ENCODE measurements at regions not wholly inside any gene's neighbourhood (a gene's known extent, or its start where the extent isn't known, plus 50 kb on each side); places are given as distances from the start of the nearest gene placed in this dataset.

GRCh38 chr4:145295547-145295946, 115.2 kb upstream of the OTUD4 start:
- TF ChIP-seq CTCF (IDR thresholded peaks at IDR 0.05; ENCODE audit: unreplicated experiment), result no peak
- no peak overlapping the region for H3K4me3 Mint-ChIP-seq (ENCODE audit: unreplicated experiment)
- no peaks in the 10 kb centered on the region for H3K36me3 Mint-ChIP-seq (ENCODE audit: low read depth, unreplicated experiment)
- H3K27me3 Mint-ChIP-seq (ENCODE audit: unreplicated experiment), result no peaks in the 10 kb centered on the region
- H3K9me3 Mint-ChIP-seq (ENCODE audit: unreplicated experiment), result no peaks in the 10 kb centered on the region
- H3K4me1 Mint-ChIP-seq (ENCODE audit: unreplicated experiment), result peaks cover 11% of the 10 kb centered on the region
- no peak for DNase-seq (ENCODE audit: low spot score)
- H3K27ac Mint-ChIP-seq (ENCODE audit: unreplicated experiment), result no peak overlapping the region

- Mint-ChIP-seq H3K27ac (ENCODE audit: unreplicated experiment) (no peak overlapping the region), H3K36me3 (ENCODE audit: low read depth, unreplicated experiment) (no peaks in the 10 kb centered on the region), H3K4me1 (ENCODE audit: unreplicated experiment) (peaks cover 11% of the 10 kb centered on the region), H3K27me3 (ENCODE audit: unreplicated experiment) (no peaks in the 10 kb centered on the region), H3K9me3 (ENCODE audit: unreplicated experiment) (no peaks in the 10 kb centered on the region), H3K4me3 (ENCODE audit: unreplicated experiment) (no peak overlapping the region)
- TF ChIP-seq CTCF (IDR thresholded peaks at IDR 0.05; ENCODE audit: unreplicated experiment), result no peak
- no peak for DNase-seq (ENCODE audit: low spot score)
Observed at GRCh38 chr4:145295122-145295521, 114.7 kb upstream of the OTUD4 start.

GRCh38 chr4:145293658-145294057, 113.3 kb upstream of the OTUD4 start:
- no peaks in the 10 kb centered on the region for H3K27me3 Mint-ChIP-seq (ENCODE audit: unreplicated experiment)
- no peaks in the 10 kb centered on the region for H3K36me3 Mint-ChIP-seq (ENCODE audit: low read depth, unreplicated experiment)
- no peak overlapping the region for H3K27ac Mint-ChIP-seq (ENCODE audit: unreplicated experiment)
- TF ChIP-seq CTCF (IDR thresholded peaks at IDR 0.05; ENCODE audit: unreplicated experiment), result no peak
- no peak overlapping the region for H3K4me3 Mint-ChIP-seq (ENCODE audit: unreplicated experiment)
- no peak for DNase-seq (ENCODE audit: low spot score)
- no peaks in the 10 kb centered on the region for H3K9me3 Mint-ChIP-seq (ENCODE audit: unreplicated experiment)
- peaks cover 11% of the 10 kb centered on the region for H3K4me1 Mint-ChIP-seq (ENCODE audit: unreplicated experiment)

- H3K27ac Mint-ChIP-seq (ENCODE audit: unreplicated experiment), result no peak overlapping the region
- DNase-seq (ENCODE audit: low spot score), result no peak
- peaks cover 18% of the 10 kb centered on the region for H3K4me1 Mint-ChIP-seq (ENCODE audit: unreplicated experiment)
Observed at GRCh38 chr4:145290955-145291354, 110.6 kb upstream of the OTUD4 start.

More at GRCh38 chr4:145290955-145291354, 110.6 kb upstream of the OTUD4 start:
- H3K4me3 Mint-ChIP-seq (ENCODE audit: unreplicated experiment), result no peak overlapping the region
- no peaks in the 10 kb centered on the region for H3K27me3 Mint-ChIP-seq (ENCODE audit: unreplicated experiment)
- H3K9me3 Mint-ChIP-seq (ENCODE audit: unreplicated experiment), result no peaks in the 10 kb centered on the region
- TF ChIP-seq CTCF (IDR thresholded peaks at IDR 0.05; ENCODE audit: unreplicated experiment), result no peak
- H3K36me3 Mint-ChIP-seq (ENCODE audit: low read depth, unreplicated experiment), result no peaks in the 10 kb centered on the region
